ENCODE measurements at regions not wholly inside any gene's neighbourhood (a gene's known extent, or its start where the extent isn't known, plus 50 kb on each side); places are given as distances from the start of the nearest gene placed in this dataset.

DNA sequence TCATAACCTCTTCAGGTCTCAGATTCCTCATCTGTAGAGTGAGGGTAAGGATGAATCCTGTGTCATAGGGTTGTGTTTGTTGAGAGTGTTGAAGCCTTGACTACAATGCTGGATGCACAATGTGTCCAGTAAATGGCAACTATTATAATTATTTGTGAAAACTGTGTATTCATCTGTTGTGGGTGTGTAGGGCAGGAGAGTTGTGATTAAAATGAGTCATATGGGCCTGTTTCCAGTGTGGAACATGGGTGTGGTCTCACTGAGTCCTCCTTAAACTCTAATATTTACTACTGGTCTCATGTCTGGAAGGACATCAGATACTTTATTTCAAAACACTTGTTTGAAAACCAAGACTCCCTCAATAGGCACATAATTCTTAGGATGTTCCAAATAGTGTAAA, 208.5 kb upstream of the CASK start:
- no peak overlapping the region for H3K4me3 Mint-ChIP-seq (ENCODE audit: unreplicated experiment)
- Histone ChIP-seq H3K4me3 (ENCODE audit: insufficient read depth, low read depth, low read length) (no peak overlapping the region), H3K4me2 (ENCODE audit: low read length) (no peak overlapping the region), H3K27ac (ENCODE audit: low read depth, low read length) (no peak overlapping the region), H3K9ac (ENCODE audit: low read length) (no peak overlapping the region), H2AFZ (ENCODE audit: low read depth, low read length) (no peak overlapping the region), H3K27me3 (ENCODE audit: insufficient read depth, low read length) (no peaks in the 10 kb centered on the region), H3K4me1 (ENCODE audit: insufficient read depth, low read length) (no peaks in the 10 kb centered on the region), H3K9me3 (ENCODE audit: insufficient read depth, low read depth, low read length) (no peaks in the 10 kb centered on the region), H3K79me2 (ENCODE audit: insufficient read depth, low read length) (no peaks in the 10 kb centered on the region), H4K20me1 (ENCODE audit: insufficient read depth, low read length) (no peaks in the 10 kb centered on the region), H3K36me3 (ENCODE audit: insufficient read depth, low read length) (no peaks in the 10 kb centered on the region)
- no peak for TF ChIP-seq EZH2 (IDR thresholded peaks at IDR 0.05; ENCODE audit: insufficient read depth, low read length)
- TF ChIP-seq, protein P1, sequence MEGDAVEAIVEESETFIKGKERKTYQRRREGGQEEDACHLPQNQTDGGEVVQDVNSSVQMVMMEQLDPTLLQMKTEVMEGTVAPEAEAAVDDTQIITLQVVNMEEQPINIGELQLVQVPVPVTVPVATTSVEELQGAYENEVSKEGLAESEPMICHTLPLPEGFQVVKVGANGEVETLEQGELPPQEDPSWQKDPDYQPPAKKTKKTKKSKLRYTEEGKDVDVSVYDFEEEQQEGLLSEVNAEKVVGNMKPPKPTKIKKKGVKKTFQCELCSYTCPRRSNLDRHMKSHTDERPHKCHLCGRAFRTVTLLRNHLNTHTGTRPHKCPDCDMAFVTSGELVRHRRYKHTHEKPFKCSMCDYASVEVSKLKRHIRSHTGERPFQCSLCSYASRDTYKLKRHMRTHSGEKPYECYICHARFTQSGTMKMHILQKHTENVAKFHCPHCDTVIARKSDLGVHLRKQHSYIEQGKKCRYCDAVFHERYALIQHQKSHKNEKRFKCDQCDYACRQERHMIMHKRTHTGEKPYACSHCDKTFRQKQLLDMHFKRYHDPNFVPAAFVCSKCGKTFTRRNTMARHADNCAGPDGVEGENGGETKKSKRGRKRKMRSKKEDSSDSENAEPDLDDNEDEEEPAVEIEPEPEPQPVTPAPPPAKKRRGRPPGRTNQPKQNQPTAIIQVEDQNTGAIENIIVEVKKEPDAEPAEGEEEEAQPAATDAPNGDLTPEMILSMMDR (IDR thresholded peaks at IDR 0.05; ENCODE audit: insufficient read depth, low read depth, low read length) = no peak
- DNase-seq (ENCODE audit: low read depth) (no peak), FAIRE-seq (no peak)
- H3K36me3 Mint-ChIP-seq (ENCODE audit: low read depth, unreplicated experiment) = no peaks in the 10 kb centered on the region
- no peaks in the 10 kb centered on the region for H3K27me3 Mint-ChIP-seq (ENCODE audit: low read depth, unreplicated experiment)
- peaks cover 10% of the 10 kb centered on the region for H3K4me1 Mint-ChIP-seq (ENCODE audit: low read depth, unreplicated experiment)
- peaks cover 2% of the 10 kb centered on the region for H3K9me3 Mint-ChIP-seq (ENCODE audit: unreplicated experiment)
- H3K27ac Mint-ChIP-seq (ENCODE audit: unreplicated experiment) = no peak overlapping the region

DNA sequence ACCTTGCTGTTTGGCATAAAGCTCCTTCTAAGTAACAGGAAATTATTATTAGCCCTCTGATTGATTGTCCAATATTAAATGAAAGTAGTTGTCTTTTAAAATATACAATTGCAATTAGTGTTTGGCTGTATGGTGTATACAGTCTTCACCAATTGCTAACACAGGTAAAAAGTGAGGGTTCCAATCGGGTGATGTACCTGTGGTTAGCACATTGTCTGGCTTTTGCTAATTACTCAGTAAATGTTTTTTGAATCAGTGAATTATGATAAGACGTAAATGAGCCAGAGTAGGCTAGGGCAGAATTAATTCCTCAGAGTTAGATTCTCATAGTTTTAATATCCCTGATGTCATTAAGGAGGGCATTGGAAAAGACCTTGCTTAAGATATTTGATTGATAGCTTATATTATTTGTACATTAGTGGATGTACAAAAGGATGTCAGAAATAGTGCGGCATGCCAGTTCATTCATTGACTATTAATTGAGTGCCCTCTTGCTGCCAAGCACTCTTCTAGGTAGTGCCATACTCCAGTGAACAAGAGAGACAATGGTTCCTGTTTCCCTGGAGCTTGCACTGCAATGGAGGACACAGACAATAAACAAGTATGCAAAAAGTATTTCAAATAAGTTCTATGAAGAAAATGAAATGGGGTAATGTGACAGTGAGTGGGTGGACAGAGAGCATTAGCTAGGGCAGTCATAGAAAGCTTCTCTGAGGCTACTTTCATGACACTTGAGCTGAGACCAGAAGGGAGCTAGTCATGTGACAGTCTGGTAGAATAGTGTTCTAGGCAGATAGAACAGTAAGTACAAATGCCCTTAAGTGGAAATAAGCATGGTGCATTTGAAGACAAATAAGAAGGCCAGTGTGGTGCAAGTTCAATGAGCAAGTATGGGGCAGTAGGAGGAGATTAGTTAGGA, 205.9 kb upstream of the CASK start:
- H3K4me1 Mint-ChIP-seq (ENCODE audit: low read depth, unreplicated experiment) = peaks cover 10% of the 10 kb centered on the region
- no peak overlapping the region for H3K4me2 ChIP-seq (ENCODE audit: low read length)
- DNase-seq (ENCODE audit: low read depth) = no peak
- H3K9me3 Mint-ChIP-seq (ENCODE audit: unreplicated experiment) = no peaks in the 10 kb centered on the region
- H3K27me3 ChIP-seq (ENCODE audit: insufficient read depth, low read length) = no peaks in the 10 kb centered on the region
- TF ChIP-seq EZH2 (IDR thresholded peaks at IDR 0.05; ENCODE audit: insufficient read depth, low read length) = no peak
- TF ChIP-seq, protein P1 (IDR thresholded peaks at IDR 0.05; ENCODE audit: insufficient read depth, low read depth, low read length) = no peak
- no peak overlapping the region for H3K4me3 Mint-ChIP-seq (ENCODE audit: unreplicated experiment)
- H3K4me3 ChIP-seq (ENCODE audit: insufficient read depth, low read depth, low read length) = no peak overlapping the region
- H3K9ac ChIP-seq (ENCODE audit: low read length) = no peak overlapping the region
- no peaks in the 10 kb centered on the region for H3K36me3 ChIP-seq (ENCODE audit: insufficient read depth, low read length)
- H3K27ac Mint-ChIP-seq (ENCODE audit: unreplicated experiment) = no peak overlapping the region
- no peaks in the 10 kb centered on the region for H3K9me3 ChIP-seq (ENCODE audit: insufficient read depth, low read depth, low read length)
- H3K79me2 ChIP-seq (ENCODE audit: insufficient read depth, low read length) = no peaks in the 10 kb centered on the region
- H3K27me3 Mint-ChIP-seq (ENCODE audit: low read depth, unreplicated experiment) = no peaks in the 10 kb centered on the region
- FAIRE-seq = peak; percentile 39
- H3K36me3 Mint-ChIP-seq (ENCODE audit: low read depth, unreplicated experiment) = no peaks in the 10 kb centered on the region
- H2AFZ ChIP-seq (ENCODE audit: low read depth, low read length) = no peak overlapping the region
- no peak overlapping the region for H3K27ac ChIP-seq (ENCODE audit: low read depth, low read length)
- H4K20me1 ChIP-seq (ENCODE audit: insufficient read depth, low read length) = no peaks in the 10 kb centered on the region
- H3K4me1 ChIP-seq (ENCODE audit: insufficient read depth, low read length) = no peaks in the 10 kb centered on the region

DNA sequence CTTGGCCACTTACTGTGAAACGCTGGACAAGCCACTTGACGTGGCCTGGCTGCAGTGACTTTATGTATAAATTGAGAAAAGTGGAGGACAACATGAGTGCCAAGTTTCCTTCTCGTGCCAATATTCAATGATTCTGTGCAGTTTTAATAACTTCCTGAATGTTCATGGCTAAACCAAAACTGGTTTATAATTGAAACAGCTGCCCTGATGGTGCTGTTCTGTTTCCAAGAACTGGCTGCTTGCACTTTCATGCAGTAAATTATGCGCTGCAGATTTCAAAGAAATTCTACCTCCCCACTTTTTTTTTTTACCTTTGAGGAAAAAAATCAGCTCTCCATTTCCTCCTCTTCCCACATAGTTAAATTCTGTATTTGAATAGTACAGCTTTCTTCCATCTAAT, 205.2 kb upstream of the CASK start:
- Histone ChIP-seq H3K9me3 (ENCODE audit: insufficient read depth, low read depth, low read length) (no peaks in the 10 kb centered on the region), H3K4me3 (ENCODE audit: insufficient read depth, low read depth, low read length) (no peak overlapping the region), H3K4me1 (ENCODE audit: insufficient read depth, low read length) (no peaks in the 10 kb centered on the region), H3K27me3 (ENCODE audit: insufficient read depth, low read length) (no peaks in the 10 kb centered on the region), H3K27ac (ENCODE audit: low read depth, low read length) (no peak overlapping the region), H2AFZ (ENCODE audit: low read depth, low read length) (no peak overlapping the region), H3K36me3 (ENCODE audit: insufficient read depth, low read length) (no peaks in the 10 kb centered on the region), H3K9ac (ENCODE audit: low read length) (no peak overlapping the region), H3K79me2 (ENCODE audit: insufficient read depth, low read length) (no peaks in the 10 kb centered on the region), H3K4me2 (ENCODE audit: low read length) (no peak overlapping the region), H4K20me1 (ENCODE audit: insufficient read depth, low read length) (no peaks in the 10 kb centered on the region)
- Mint-ChIP-seq H3K27ac (ENCODE audit: unreplicated experiment) (no peak overlapping the region), H3K36me3 (ENCODE audit: low read depth, unreplicated experiment) (no peaks in the 10 kb centered on the region), H3K4me3 (ENCODE audit: unreplicated experiment) (no peak overlapping the region), H3K27me3 (ENCODE audit: low read depth, unreplicated experiment) (no peaks in the 10 kb centered on the region), H3K4me1 (ENCODE audit: low read depth, unreplicated experiment) (peaks cover 10% of the 10 kb centered on the region), H3K9me3 (ENCODE audit: unreplicated experiment) (no peaks in the 10 kb centered on the region)
- FAIRE-seq (no peak), DNase-seq (ENCODE audit: low read depth) (no peak)
- TF ChIP-seq EZH2 (IDR thresholded peaks at IDR 0.05; ENCODE audit: insufficient read depth, low read length) = no peak
- TF ChIP-seq, protein P1 (IDR thresholded peaks at IDR 0.05; ENCODE audit: insufficient read depth, low read depth, low read length) = no peak
